ENCODE measurements at regions not wholly inside any gene's neighbourhood (a gene's known extent, or its start where the extent isn't known, plus 50 kb on each side); places are given as distances from the start of the nearest gene placed in this dataset.

DNA sequence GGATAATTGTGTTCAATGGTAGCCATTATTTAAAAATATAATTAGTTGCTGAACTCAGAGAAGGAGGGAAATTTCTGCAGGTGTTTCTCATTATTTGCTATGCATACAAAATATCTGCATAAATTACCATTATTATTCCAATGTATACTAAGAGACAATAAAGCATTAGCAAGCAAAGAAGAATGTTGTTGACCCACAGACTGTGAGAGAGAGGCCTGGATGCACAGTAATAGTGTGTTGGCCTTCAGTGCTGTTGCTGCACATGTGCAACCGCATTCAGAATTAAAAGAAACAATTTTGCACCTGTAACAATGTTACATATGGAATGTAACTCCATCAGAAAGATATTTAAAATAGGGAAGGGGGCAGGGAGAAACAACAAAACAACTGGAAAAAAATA is 155.6 kb upstream of the KCNH8 start:
- peaks cover 5% of the 10 kb centered on the region for H3K4me1 Mint-ChIP-seq (ENCODE audit: insufficient read depth, unreplicated experiment)
- H3K27ac Mint-ChIP-seq (ENCODE audit: low read depth, unreplicated experiment), result no peak overlapping the region
- no peaks in the 10 kb centered on the region for H3K27me3 Mint-ChIP-seq (ENCODE audit: insufficient read depth, unreplicated experiment)
- peaks cover 6% of the 10 kb centered on the region for H3K36me3 Mint-ChIP-seq (ENCODE audit: insufficient read depth, unreplicated experiment)
- no peak overlapping the region for H3K4me3 Mint-ChIP-seq (ENCODE audit: unreplicated experiment)
- ChIA-PET CTCF (no interaction called here), POLR2A (no interaction called here)
- H3K9me3 Mint-ChIP-seq (ENCODE audit: unreplicated experiment), result peaks cover 9% of the 10 kb centered on the region
- BruUV-seq (replicated peaks), result no TSS peak
- intact Hi-C loops (cut with micrococcal nuclease), result no loop called here
- TF ChIP-seq CTCF (IDR thresholded peaks at IDR 0.05; ENCODE audit: unreplicated experiment), result no peak
- DNase-seq (ENCODE audit: unreplicated experiment), result no peak

GRCh38 chr3:18989237-18989795 is 159.0 kb upstream of the KCNH8 start:
- Mint-ChIP-seq H3K4me3 (ENCODE audit: unreplicated experiment) (no peak overlapping the region), H3K4me1 (ENCODE audit: insufficient read depth, unreplicated experiment) (peaks cover 6% of the 10 kb centered on the region), H3K27ac (ENCODE audit: low read depth, unreplicated experiment) (no peak overlapping the region), H3K9me3 (ENCODE audit: unreplicated experiment) (no peaks in the 10 kb centered on the region), H3K27me3 (ENCODE audit: insufficient read depth, unreplicated experiment) (no peaks in the 10 kb centered on the region), H3K36me3 (ENCODE audit: insufficient read depth, unreplicated experiment) (no peaks in the 10 kb centered on the region)
- ChIA-PET CTCF (interaction anchor here (0.6 to 4.5 kb wide), 23 partner anchors 12 to 516 kb away, joined by 3 to 71 read pairs (median 5); no protein-coding TSS in a partner anchor), POLR2A (interaction anchor here (1.1 to 1.3 kb wide), 3 partner anchors 120 to 430 kb away, joined by 3 to 5 read pairs (median 3); no protein-coding TSS in a partner anchor)
- DNase-seq (ENCODE audit: unreplicated experiment), result no peak
- no peak for TF ChIP-seq CTCF (IDR thresholded peaks at IDR 0.05; ENCODE audit: unreplicated experiment)
- no TSS peak for BruUV-seq (replicated peaks)
- intact Hi-C loops (cut with micrococcal nuclease), result loop anchor here (5.0 to 10.0 kb wide), 4 partner anchors 215 to 1097 kb away; partner anchors contain the start of gene SATB1

GRCh38 chr3:18988614-18989229 is 159.6 kb upstream of the KCNH8 start:
- no TSS peak for BruUV-seq (replicated peaks)
- Mint-ChIP-seq H3K4me1 (ENCODE audit: insufficient read depth, unreplicated experiment) (peaks cover 6% of the 10 kb centered on the region), H3K4me3 (ENCODE audit: unreplicated experiment) (no peak overlapping the region), H3K9me3 (ENCODE audit: unreplicated experiment) (no peaks in the 10 kb centered on the region), H3K36me3 (ENCODE audit: insufficient read depth, unreplicated experiment) (no peaks in the 10 kb centered on the region), H3K27ac (ENCODE audit: low read depth, unreplicated experiment) (no peak overlapping the region), H3K27me3 (ENCODE audit: insufficient read depth, unreplicated experiment) (no peaks in the 10 kb centered on the region)
- POLR2A ChIA-PET, result interaction anchor here (0.6 to 1.3 kb wide), 4 partner anchors 119 to 429 kb away, joined by 3 to 5 read pairs (median 3); no protein-coding TSS in a partner anchor
- intact Hi-C loops (cut with micrococcal nuclease), result loop anchor here (1.0 to 10.0 kb wide), 7 partner anchors 42 to 1096 kb away; partner anchors contain the start of gene SATB1
- DNase-seq (ENCODE audit: unreplicated experiment), result peak; percentile 63
- CTCF ChIA-PET, result interaction anchor here (0.6 to 4.5 kb wide), 39 partner anchors 12 to 914 kb away, joined by 3 to 71 read pairs (median 3); no protein-coding TSS in a partner anchor
- TF ChIP-seq CTCF (IDR thresholded peaks at IDR 0.05; ENCODE audit: unreplicated experiment), result peak; percentile 73

DNA sequence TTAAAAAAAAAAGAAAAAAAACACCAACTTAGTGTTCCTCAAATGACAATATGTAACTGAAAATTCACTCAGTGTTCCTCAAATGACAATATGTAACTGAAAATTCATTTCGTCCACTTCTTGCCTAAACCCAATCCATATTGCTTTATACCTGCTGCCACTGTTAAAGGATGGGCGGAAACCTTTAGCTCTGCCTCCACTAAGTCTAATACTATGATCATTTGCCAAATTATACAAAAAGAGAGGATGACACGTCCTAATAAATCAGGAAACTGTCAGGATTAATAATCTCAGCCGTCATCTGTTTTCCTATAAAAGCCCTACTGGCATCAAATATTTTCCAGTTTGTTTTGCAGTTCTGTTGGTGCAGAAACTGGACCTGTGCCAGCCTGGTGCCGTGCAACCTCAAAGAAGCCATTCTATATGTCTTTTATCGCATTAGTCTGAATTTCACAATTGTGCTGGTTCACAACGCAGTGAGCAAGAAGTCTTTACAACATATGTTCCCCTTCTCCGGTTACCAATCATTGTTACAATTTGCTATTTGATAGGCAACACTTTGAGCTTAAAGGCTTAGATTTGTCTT is 160.4 kb upstream of the KCNH8 start:
- Mint-ChIP-seq H3K27ac (ENCODE audit: low read depth, unreplicated experiment) (no peak overlapping the region), H3K36me3 (ENCODE audit: insufficient read depth, unreplicated experiment) (no peaks in the 10 kb centered on the region), H3K9me3 (ENCODE audit: unreplicated experiment) (no peaks in the 10 kb centered on the region), H3K27me3 (ENCODE audit: insufficient read depth, unreplicated experiment) (no peaks in the 10 kb centered on the region), H3K4me3 (ENCODE audit: unreplicated experiment) (peak overlapping the region; percentile 16), H3K4me1 (ENCODE audit: insufficient read depth, unreplicated experiment) (peaks cover 6% of the 10 kb centered on the region)
- no peak for TF ChIP-seq CTCF (IDR thresholded peaks at IDR 0.05; ENCODE audit: unreplicated experiment)
- peak; percentile 61 for DNase-seq (ENCODE audit: unreplicated experiment)
- POLR2A ChIA-PET, result interaction anchor here (0.6 to 1.3 kb wide), 4 partner anchors 119 to 428 kb away, joined by 3 to 5 read pairs (median 3); no protein-coding TSS in a partner anchor
- no TSS peak for BruUV-seq (replicated peaks)
- CTCF ChIA-PET, result interaction anchor here (0.6 to 4.5 kb wide), 36 partner anchors 11 to 939 kb away, joined by 3 to 71 read pairs (median 3); no protein-coding TSS in a partner anchor
- intact Hi-C loops (cut with micrococcal nuclease), result loop anchor here (1.0 to 10.0 kb wide), 7 partner anchors 42 to 1096 kb away; partner anchors contain the start of gene SATB1
